ENCODE measurements at regions not wholly inside any gene's neighbourhood (a gene's known extent, or its start where the extent isn't known, plus 50 kb on each side); places are given as distances from the start of the nearest gene placed in this dataset.

- no peaks in the 10 kb centered on the region for H3K4me1 ChIP-seq
- no peaks in the 10 kb centered on the region for H3K9me3 ChIP-seq
- no peaks in the 10 kb centered on the region for H3K27me3 ChIP-seq
- intact Hi-C loops (cut with DNase I; ENCODE audit: low total_unique reads) = no loop called here
- no peaks in the 10 kb centered on the region for H3K36me3 ChIP-seq
- no peak for DNase-seq
- no peak overlapping the region for H3K27ac ChIP-seq
- TF ChIP-seq POLR2A (IDR thresholded peaks at IDR 0.05) = no peak
- TF ChIP-seq CTCF (IDR thresholded peaks at IDR 0.05) = no peak
- no peak overlapping the region for H3K4me3 ChIP-seq
Measured at GRCh38 chr20:60961551-60961950, 290.5 kb upstream of the CDH4 start.

GRCh38 chr20:60962367-60963045 is 289.6 kb upstream of the CDH4 start:
- intact Hi-C loops (cut with DNase I; ENCODE audit: low total_unique reads) = no loop called here
- no peaks in the 10 kb centered on the region for H3K27me3 ChIP-seq
- TF ChIP-seq CTCF (IDR thresholded peaks at IDR 0.05) (no peak), POLR2A (IDR thresholded peaks at IDR 0.05) (no peak)
- H3K27ac ChIP-seq = no peak overlapping the region
- no peaks in the 10 kb centered on the region for H3K9me3 ChIP-seq
- no peak for DNase-seq
- H3K4me1 ChIP-seq = no peaks in the 10 kb centered on the region
- no peaks in the 10 kb centered on the region for H3K36me3 ChIP-seq
- H3K4me3 ChIP-seq = no peak overlapping the region

DNA sequence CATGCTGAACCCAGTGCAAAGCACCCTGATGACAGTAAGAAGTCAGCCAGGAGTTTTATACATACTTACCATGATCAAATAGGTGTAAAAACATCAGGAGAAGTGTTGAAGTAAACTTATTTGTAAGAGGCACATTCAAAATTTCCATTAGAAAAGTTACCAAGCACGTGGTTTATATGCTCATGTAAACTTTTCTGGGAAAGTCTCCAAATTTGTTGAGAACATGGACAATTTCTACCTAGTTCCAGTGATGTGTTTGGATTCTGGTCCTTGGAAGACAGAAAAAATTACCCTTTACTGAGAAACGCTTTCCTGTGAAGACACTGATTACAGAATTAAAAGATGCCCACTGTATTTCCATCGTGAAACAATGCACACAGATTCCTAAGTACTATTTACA is 288.9 kb upstream of the CDH4 start:
- intact Hi-C loops (cut with DNase I; ENCODE audit: low total_unique reads) = no loop called here
- H3K4me1 ChIP-seq = no peaks in the 10 kb centered on the region
- H3K9me3 ChIP-seq = no peaks in the 10 kb centered on the region
- no peak for TF ChIP-seq POLR2A (IDR thresholded peaks at IDR 0.05)
- no peak for TF ChIP-seq CTCF (IDR thresholded peaks at IDR 0.05)
- DNase-seq = no peak
- no peak overlapping the region for H3K4me3 ChIP-seq
- no peak overlapping the region for H3K27ac ChIP-seq
- H3K27me3 ChIP-seq = no peaks in the 10 kb centered on the region
- H3K36me3 ChIP-seq = no peaks in the 10 kb centered on the region

DNA sequence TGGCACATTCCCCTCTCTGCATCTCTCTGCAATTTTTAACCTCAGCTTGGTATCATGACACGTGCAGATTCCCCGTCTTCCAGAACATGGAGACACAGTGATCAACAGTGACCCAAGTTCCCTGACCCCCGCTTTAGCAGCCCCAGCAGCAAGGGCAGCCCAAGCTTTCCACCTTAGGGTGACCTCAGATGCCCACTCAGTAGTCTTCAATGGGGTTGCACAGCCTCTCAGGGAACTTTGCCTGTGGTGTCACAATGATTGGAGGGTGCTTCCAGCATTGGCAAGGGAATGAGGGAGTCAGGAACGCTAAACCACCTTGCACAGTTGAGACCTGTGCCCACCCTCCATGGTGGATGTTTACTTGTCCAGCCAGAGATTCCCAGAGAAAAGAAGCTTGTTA is 287.1 kb upstream of the CDH4 start:
- Histone ChIP-seq H3K4me3 (no peak overlapping the region), H3K4me1 (no peaks in the 10 kb centered on the region), H3K27me3 (no peaks in the 10 kb centered on the region), H3K9me3 (no peaks in the 10 kb centered on the region), H3K36me3 (no peaks in the 10 kb centered on the region), H3K27ac (no peak overlapping the region)
- no peak for DNase-seq
- intact Hi-C loops (cut with DNase I; ENCODE audit: low total_unique reads) = no loop called here
- no peak for TF ChIP-seq CTCF (IDR thresholded peaks at IDR 0.05)
- TF ChIP-seq POLR2A (IDR thresholded peaks at IDR 0.05) = no peak

- DNase-seq = no peak
- no peak overlapping the region for H3K4me3 ChIP-seq
- no peak overlapping the region for H3K27ac ChIP-seq
- H3K36me3 ChIP-seq = no peaks in the 10 kb centered on the region
- no peaks in the 10 kb centered on the region for H3K9me3 ChIP-seq
- TF ChIP-seq CTCF (IDR thresholded peaks at IDR 0.05) = no peak
- no peak for TF ChIP-seq POLR2A (IDR thresholded peaks at IDR 0.05)
- H3K4me1 ChIP-seq = no peaks in the 10 kb centered on the region
- intact Hi-C loops (cut with DNase I; ENCODE audit: low total_unique reads) = no loop called here
- no peaks in the 10 kb centered on the region for H3K27me3 ChIP-seq
Measured at GRCh38 chr20:60966031-60966430, 286.0 kb upstream of the CDH4 start.

All from uterus (tissue), 3 donors.